ENCODE measurements at regions not wholly inside any gene's neighbourhood (a gene's known extent, or its start where the extent isn't known, plus 50 kb on each side); places are given as distances from the start of the nearest gene placed in this dataset.
A peak's percentile ranks its signal among the peaks of the same experiment; 100 is the strongest.

- Histone ChIP-seq H3K9me3 (ENCODE audit: low read depth) (peaks cover 16% of the 10 kb centered on the region), H3K27me3 (no peaks in the 10 kb centered on the region), H3K9me2 (replicated peaks; ENCODE audit: insufficient read depth) (no peaks in the 10 kb centered on the region), H2AFZ (no peak overlapping the region), H3K27ac (no peak overlapping the region), H4K20me1 (ENCODE audit: insufficient read depth, poor library complexity, severe bottlenecking) (no peaks in the 10 kb centered on the region), H3K4me2 (no peak overlapping the region), H3K79me2 (no peaks in the 10 kb centered on the region), H3K36me3 (replicated peaks; ENCODE audit: insufficient read depth, low read depth) (no peaks in the 10 kb centered on the region), H3K4me1 (ENCODE audit: insufficient read depth) (peaks cover 14% of the 10 kb centered on the region), H3K4me3 (peak overlapping the region; percentile 16)
- DNase-seq (ENCODE audit: low spot score) = no peak
- no peak for TF ChIP-seq EZH2phosphoT487 (IDR thresholded peaks at IDR 0.05; ENCODE audit: low read depth, severe bottlenecking, unreplicated experiment)
- TF ChIP-seq EZH2 (IDR thresholded peaks at IDR 0.05; ENCODE audit: borderline replicate concordance) = no peak
- TF ChIP-seq CTCF (IDR thresholded peaks at IDR 0.05; ENCODE audit: poor library complexity) = no peak
- WGBS (ENCODE audit: low lambda C conversion rate, missing lambda C conversion rate) = 100% methylated on average over 1 of the region's 1 CpG
Measured at GRCh38 chr13:71028884-71029283, 838.1 kb downstream of the DACH1 start.

GRCh38 chr13:71021825-71022422 lies 845.1 kb downstream of the DACH1 start:
- Histone ChIP-seq H3K4me1 (ENCODE audit: insufficient read depth) (no peaks in the 10 kb centered on the region), H3K4me3 (no peak overlapping the region), H3K9me2 (replicated peaks; ENCODE audit: insufficient read depth) (no peaks in the 10 kb centered on the region), H3K36me3 (replicated peaks; ENCODE audit: insufficient read depth, low read depth) (no peaks in the 10 kb centered on the region), H3K27ac (no peak overlapping the region), H3K27me3 (no peaks in the 10 kb centered on the region), H3K4me2 (no peak overlapping the region), H3K79me2 (no peaks in the 10 kb centered on the region), H4K20me1 (ENCODE audit: insufficient read depth, poor library complexity, severe bottlenecking) (no peaks in the 10 kb centered on the region), H3K9me3 (ENCODE audit: low read depth) (no peaks in the 10 kb centered on the region), H2AFZ (no peak overlapping the region)
- WGBS (ENCODE audit: low lambda C conversion rate, missing lambda C conversion rate) = 66% methylated on average over 10 of the region's 10 CpGs
- no peak for DNase-seq (ENCODE audit: low spot score)
- TF ChIP-seq CTCF (IDR thresholded peaks at IDR 0.05; ENCODE audit: poor library complexity) (no peak), EZH2phosphoT487 (IDR thresholded peaks at IDR 0.05; ENCODE audit: low read depth, severe bottlenecking, unreplicated experiment) (no peak), EZH2 (IDR thresholded peaks at IDR 0.05; ENCODE audit: borderline replicate concordance) (no peak)

- WGBS (ENCODE audit: low lambda C conversion rate, missing lambda C conversion rate) = 83% methylated on average over 1 of the region's 1 CpG
- no peaks in the 10 kb centered on the region for H3K9me3 ChIP-seq (ENCODE audit: low read depth)
- no peaks in the 10 kb centered on the region for H3K79me2 ChIP-seq
- no peaks in the 10 kb centered on the region for H3K27me3 ChIP-seq
- no peaks in the 10 kb centered on the region for H3K4me1 ChIP-seq (ENCODE audit: insufficient read depth)
- no peaks in the 10 kb centered on the region for H3K36me3 ChIP-seq (replicated peaks; ENCODE audit: insufficient read depth, low read depth)
- H3K4me2 ChIP-seq = no peak overlapping the region
- H3K27ac ChIP-seq = no peak overlapping the region
- no peaks in the 10 kb centered on the region for H3K9me2 ChIP-seq (replicated peaks; ENCODE audit: insufficient read depth)
- DNase-seq (ENCODE audit: low spot score) = no peak
- H4K20me1 ChIP-seq (ENCODE audit: insufficient read depth, poor library complexity, severe bottlenecking) = no peaks in the 10 kb centered on the region
- TF ChIP-seq EZH2phosphoT487 (IDR thresholded peaks at IDR 0.05; ENCODE audit: low read depth, severe bottlenecking, unreplicated experiment) (no peak), EZH2 (IDR thresholded peaks at IDR 0.05; ENCODE audit: borderline replicate concordance) (no peak), CTCF (IDR thresholded peaks at IDR 0.05; ENCODE audit: poor library complexity) (no peak)
- no peak overlapping the region for H2AFZ ChIP-seq
- no peak overlapping the region for H3K4me3 ChIP-seq
Measured at GRCh38 chr13:71018995-71019394, 848.0 kb downstream of the DACH1 start.

GRCh38 chr13:71018544-71018943 lies 848.5 kb downstream of the DACH1 start:
- no peak overlapping the region for H3K27ac ChIP-seq
- DNase-seq (ENCODE audit: low spot score) = no peak
- H3K36me3 ChIP-seq (replicated peaks; ENCODE audit: insufficient read depth, low read depth) = no peaks in the 10 kb centered on the region
- no peak overlapping the region for H2AFZ ChIP-seq
- TF ChIP-seq EZH2phosphoT487 (IDR thresholded peaks at IDR 0.05; ENCODE audit: low read depth, severe bottlenecking, unreplicated experiment) (no peak), EZH2 (IDR thresholded peaks at IDR 0.05; ENCODE audit: borderline replicate concordance) (no peak), CTCF (IDR thresholded peaks at IDR 0.05; ENCODE audit: poor library complexity) (no peak)
- no peak overlapping the region for H3K4me3 ChIP-seq
- H3K4me2 ChIP-seq = no peak overlapping the region
- H4K20me1 ChIP-seq (ENCODE audit: insufficient read depth, poor library complexity, severe bottlenecking) = no peaks in the 10 kb centered on the region
- no peaks in the 10 kb centered on the region for H3K79me2 ChIP-seq
- no peaks in the 10 kb centered on the region for H3K9me3 ChIP-seq (ENCODE audit: low read depth)
- no peaks in the 10 kb centered on the region for H3K9me2 ChIP-seq (replicated peaks; ENCODE audit: insufficient read depth)
- no peaks in the 10 kb centered on the region for H3K4me1 ChIP-seq (ENCODE audit: insufficient read depth)
- H3K27me3 ChIP-seq = no peaks in the 10 kb centered on the region

All from hepatocyte (in vitro differentiated cells).